ENCODE measurements at regions not wholly inside any gene's neighbourhood (a gene's known extent, or its start where the extent isn't known, plus 50 kb on each side); places are given as distances from the start of the nearest gene placed in this dataset.

DNA sequence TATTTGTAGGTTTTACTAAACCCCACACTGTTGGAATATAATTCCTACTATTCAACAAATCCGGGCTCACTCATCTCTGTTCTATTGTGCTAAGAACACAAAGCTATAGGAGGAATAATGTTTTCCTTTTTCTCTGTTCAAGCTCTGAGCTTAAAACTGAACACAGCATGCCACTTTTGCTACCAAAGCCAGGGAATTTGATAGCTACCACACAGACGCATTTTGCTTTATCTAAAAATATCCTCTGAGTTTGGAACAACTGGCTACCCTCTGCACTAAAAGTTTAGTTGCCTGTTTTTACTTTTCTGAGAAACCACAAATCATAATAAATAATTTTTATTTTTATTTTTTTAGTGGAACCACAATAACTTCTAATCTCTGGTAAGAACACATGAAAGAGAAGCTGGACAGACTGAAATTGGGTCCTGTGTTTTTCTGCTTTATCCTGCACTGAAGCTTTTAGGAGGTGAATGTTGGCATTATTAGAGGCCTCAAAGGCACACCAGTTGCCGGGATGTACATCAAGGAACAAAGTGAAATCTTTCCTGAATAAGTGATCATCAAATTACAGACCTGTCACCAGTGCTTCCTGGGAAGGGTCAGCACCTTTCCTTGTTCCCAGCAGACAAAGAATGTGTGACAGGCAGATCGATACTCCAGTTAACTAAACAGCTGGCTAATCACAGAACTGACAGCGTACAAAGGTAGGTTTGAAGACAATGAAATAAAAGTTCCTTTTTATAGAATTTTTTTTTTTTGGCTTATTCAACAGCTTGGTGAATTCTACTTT, 523.2 kb upstream of the TENM4 start:
- Histone ChIP-seq H3K27me3 (ENCODE audit: control insufficient read depth, insufficient read depth, low read length, poor library complexity, severe bottlenecking) (peaks cover 11% of the 10 kb centered on the region), H3K9me3 (ENCODE audit: control insufficient read depth, low read length) (peaks cover 13% of the 10 kb centered on the region), H3K27ac (ENCODE audit: low read depth, low read length) (no peak overlapping the region), H3K36me3 (ENCODE audit: control insufficient read depth, insufficient read depth, low read length) (no peaks in the 10 kb centered on the region), H3K4me3 (ENCODE audit: low read length) (no peak overlapping the region), H3K4me1 (ENCODE audit: control insufficient read depth, insufficient read depth, low read length) (no peaks in the 10 kb centered on the region), H3K9ac (ENCODE audit: extremely low read depth, low read length, poor library complexity, severe bottlenecking) (no peak overlapping the region)
- Mint-ChIP-seq H3K4me3 (no peak overlapping the region), H3K9me3 (peaks cover 10% of the 10 kb centered on the region), H3K4me1 (no peaks in the 10 kb centered on the region), H3K27me3 (ENCODE audit: insufficient read depth) (peaks cover 19% of the 10 kb centered on the region), H3K27ac (no peak overlapping the region), H3K36me3 (ENCODE audit: low read depth) (peaks cover 2% of the 10 kb centered on the region)
- DNase-seq, result no peak
- 67 to 84% methylated on average over 1 to 5 of the region's 5 CpGs for WGBS, 2 experiments (ENCODE audit: insufficient coverage in 1 of 2, insufficient read length in 1 of 2)
- TF ChIP-seq CTCF (conservative IDR thresholded peaks at IDR 0.05), result no peak

- H3K4me1 ChIP-seq (ENCODE audit: control insufficient read depth, insufficient read depth, low read length), result no peaks in the 10 kb centered on the region
- no peak for TF ChIP-seq CTCF (conservative IDR thresholded peaks at IDR 0.05)
- H3K9ac ChIP-seq (ENCODE audit: extremely low read depth, low read length, poor library complexity, severe bottlenecking), result no peak overlapping the region
- H3K36me3 ChIP-seq (ENCODE audit: control insufficient read depth, insufficient read depth, low read length), result no peaks in the 10 kb centered on the region
- H3K27ac ChIP-seq (ENCODE audit: low read depth, low read length), result no peak overlapping the region
- peaks cover 23% of the 10 kb centered on the region for H3K9me3 ChIP-seq (ENCODE audit: control insufficient read depth, low read length)
- Mint-ChIP-seq H3K27me3 (ENCODE audit: insufficient read depth) (peaks cover 8% of the 10 kb centered on the region), H3K27ac (no peak overlapping the region), H3K9me3 (peaks cover 18% of the 10 kb centered on the region), H3K36me3 (ENCODE audit: low read depth) (peaks cover 2% of the 10 kb centered on the region), H3K4me1 (no peaks in the 10 kb centered on the region), H3K4me3 (no peak overlapping the region)
- no peak overlapping the region for H3K4me3 ChIP-seq (ENCODE audit: low read length)
- no peak for DNase-seq
- no peaks in the 10 kb centered on the region for H3K27me3 ChIP-seq (ENCODE audit: control insufficient read depth, insufficient read depth, low read length, poor library complexity, severe bottlenecking)
Measured at GRCh38 chr11:79960461-79960860, 519.6 kb upstream of the TENM4 start.

GRCh38 chr11:79959318-79959717, 518.5 kb upstream of the TENM4 start:
- peaks cover 18% of the 10 kb centered on the region for H3K9me3 Mint-ChIP-seq
- Histone ChIP-seq H3K4me1 (ENCODE audit: control insufficient read depth, insufficient read depth, low read length) (no peaks in the 10 kb centered on the region), H3K36me3 (ENCODE audit: control insufficient read depth, insufficient read depth, low read length) (no peaks in the 10 kb centered on the region), H3K9ac (ENCODE audit: extremely low read depth, low read length, poor library complexity, severe bottlenecking) (no peak overlapping the region), H3K27ac (ENCODE audit: low read depth, low read length) (no peak overlapping the region), H3K27me3 (ENCODE audit: control insufficient read depth, insufficient read depth, low read length, poor library complexity, severe bottlenecking) (no peaks in the 10 kb centered on the region), H3K4me3 (ENCODE audit: low read length) (no peak overlapping the region), H3K9me3 (ENCODE audit: control insufficient read depth, low read length) (peaks cover 23% of the 10 kb centered on the region)
- no peak for DNase-seq
- 92 to 97% methylated on average over 2 of the region's 2 CpGs for WGBS, 2 experiments (ENCODE audit: insufficient coverage in 1 of 2, insufficient read length in 1 of 2)
- H3K27ac Mint-ChIP-seq, result no peak overlapping the region
- TF ChIP-seq CTCF (conservative IDR thresholded peaks at IDR 0.05), result no peak
- H3K36me3 Mint-ChIP-seq (ENCODE audit: low read depth), result peaks cover 2% of the 10 kb centered on the region
- H3K4me1 Mint-ChIP-seq, result peaks cover 2% of the 10 kb centered on the region
- H3K27me3 Mint-ChIP-seq (ENCODE audit: insufficient read depth), result peaks cover 8% of the 10 kb centered on the region
- H3K4me3 Mint-ChIP-seq, result no peak overlapping the region

Data from endodermal cell (in vitro differentiated cells).